NCI-H1092 (cell line): ENCODE measurements at regions not wholly inside any gene's neighbourhood (a gene's known extent, or its start where the extent isn't known, plus 50 kb on each side); places are given as distances from the start of the nearest gene placed in this dataset.

Experiments used
- DNase-seq: peaks from one replicate; lab custom pipeline; 2025; lab: John Stamatoyannopoulos, UW

GRCh38 chr5:167140548-167141291 lies 1150.7 kb upstream of the WWC1 start:
- DNase-seq = no peak

GRCh38 chr5:167143716-167144115 lies 1147.7 kb upstream of the WWC1 start:
- DNase-seq = no peak

GRCh38 chr5:167145841-167146240 lies 1145.6 kb upstream of the WWC1 start:
- no peak for DNase-seq

GRCh38 chr5:167147879-167148278 lies 1143.6 kb upstream of the WWC1 start:
- no peak for DNase-seq

GRCh38 chr5:167150661-167151060 lies 1140.8 kb upstream of the WWC1 start:
- no peak for DNase-seq

- DNase-seq = no peak
Measured at GRCh38 chr5:167152561-167152960, 1138.9 kb upstream of the WWC1 start.

GRCh38 chr5:167155387-167156005 lies 1135.9 kb upstream of the WWC1 start:
- no peak for DNase-seq

- DNase-seq = no peak
Measured at GRCh38 chr5:167156446-167156845, 1135.0 kb upstream of the WWC1 start.

- no peak for DNase-seq
Measured at GRCh38 chr5:167158588-167158987, 1132.9 kb upstream of the WWC1 start.

GRCh38 chr5:167160388-167160787 lies 1131.1 kb upstream of the WWC1 start:
- DNase-seq = no peak

GRCh38 chr5:167166696-167167095 lies 1124.7 kb upstream of the WWC1 start:
- no peak for DNase-seq

- no peak for DNase-seq
Measured at GRCh38 chr5:167167191-167167795, 1124.2 kb upstream of the WWC1 start.

GRCh38 chr5:167168971-167169370 lies 1122.5 kb upstream of the WWC1 start:
- no peak for DNase-seq

- no peak for DNase-seq
Measured at GRCh38 chr5:167171056-167171455, 1120.4 kb upstream of the WWC1 start.

- DNase-seq = no peak
Measured at GRCh38 chr5:167177736-167178135, 1113.7 kb upstream of the WWC1 start.

- no peak for DNase-seq
Measured at GRCh38 chr5:167180906-167181305, 1110.5 kb upstream of the WWC1 start.

GRCh38 chr5:167205881-167206280 lies 1085.6 kb upstream of the WWC1 start:
- DNase-seq = no peak

GRCh38 chr5:167207081-167207480 lies 1084.4 kb upstream of the WWC1 start:
- DNase-seq = no peak

GRCh38 chr5:167208911-167209310 lies 1082.5 kb upstream of the WWC1 start:
- no peak for DNase-seq

GRCh38 chr5:167217097-167217743 lies 1074.2 kb upstream of the WWC1 start:
- no peak for DNase-seq

GRCh38 chr5:167219298-167219697 lies 1072.1 kb upstream of the WWC1 start:
- no peak for DNase-seq

GRCh38 chr5:167226386-167226785 lies 1065.1 kb upstream of the WWC1 start:
- DNase-seq = no peak

GRCh38 chr5:167228134-167228533 lies 1063.3 kb upstream of the WWC1 start:
- no peak for DNase-seq
